Hepatocyte (in vitro differentiated cells): ENCODE measurements at regions not wholly inside any gene's neighbourhood (a gene's known extent, or its start where the extent isn't known, plus 50 kb on each side); places are given as distances from the start of the nearest gene placed in this dataset.

Source experiments
- DNase-seq: peaks from one replicate; pipeline ENCODE4 v3.0.0-alpha.2; 2016; ENCODE audit warnings: low spot score
- H2AFZ ChIP-seq: fragments of 200-600 bp; sonication (generic); 2 replicates; pipeline ENCODE4 v1.6.0; 2016; ENCODE audit warnings: antibody characterized with exemption, mild to moderate bottlenecking
- H3K27ac ChIP-seq: fragments of 200-600 bp; sonication (generic); 2 replicates; pipeline ENCODE4 v1.5.1; 2016; ENCODE audit warnings: mild to moderate bottlenecking
- H3K27me3 ChIP-seq: fragments of 200-600 bp; sonication (generic); 2 replicates; pipeline ENCODE4 v1.6.1; 2016
- H3K36me3 ChIP-seq: fragments of 200-600 bp; sonication (generic); replicated peaks from 2 replicates; pipeline ENCODE4 v1.5.1; 2016; ENCODE audit warnings: low read depth; ENCODE audit not compliant: insufficient read depth
- H3K4me1 ChIP-seq: fragments of 200-600 bp; sonication (generic); 2 replicates; pipeline ENCODE4 v1.5.1; 2016; ENCODE audit warnings: mild to moderate bottlenecking, moderate library complexity; ENCODE audit not compliant: insufficient read depth
- H3K4me2 ChIP-seq: fragments of 200-600 bp; sonication (generic); 2 replicates; pipeline ENCODE4 v1.6.0; 2016
- H3K4me3 ChIP-seq: fragments of 200-600 bp; sonication (generic); 2 replicates; pipeline ENCODE4 v1.5.1; 2016; ENCODE audit warnings: mild to moderate bottlenecking
- H3K79me2 ChIP-seq: fragments of 200-600 bp; sonication (generic); 2 replicates; pipeline ENCODE4 v1.6.0; 2017; ENCODE audit warnings: mild to moderate bottlenecking
- H3K9me2 ChIP-seq: fragments of 200-600 bp; sonication (generic); replicated peaks from 2 replicates; pipeline ENCODE4 v1.6.0; 2017; ENCODE audit warnings: mild to moderate bottlenecking; ENCODE audit not compliant: insufficient read depth
- H3K9me3 ChIP-seq: fragments of 200-600 bp; sonication (generic); 2 replicates; pipeline ENCODE4 v1.5.1; 2016; ENCODE audit warnings: low read depth, mild to moderate bottlenecking
- H4K20me1 ChIP-seq: fragments of 200-600 bp; sonication (generic); 2 replicates; pipeline ENCODE4 v1.6.0; 2016; ENCODE audit warnings: mild to moderate bottlenecking; ENCODE audit not compliant: insufficient read depth, poor library complexity, severe bottlenecking
- CTCF ChIP-seq: fragments of 200-600 bp; sonication (generic); IDR thresholded peaks from 2 replicates; pipeline ENCODE4 v1.5.1; 2016; ENCODE audit warnings: antibody characterized with exemption, mild to moderate bottlenecking; ENCODE audit not compliant: poor library complexity
- EZH2 ChIP-seq: fragments of 200-600 bp; sonication (generic); IDR thresholded peaks from 2 replicates; pipeline ENCODE4 v1.6.1; 2016; ENCODE audit warnings: antibody characterized with exemption, mild to moderate bottlenecking, borderline replicate concordance
- EZH2phosphoT487 ChIP-seq: fragments of 200-600 bp; sonication (generic); IDR thresholded peaks from one replicate; pipeline ENCODE4 v1.6.1; 2018; ENCODE audit warnings: antibody characterized with exemption, mild to moderate bottlenecking, low read depth, moderate library complexity; ENCODE audit not compliant: unreplicated experiment, severe bottlenecking
- WGBS: methylation state at CpG from one replicate; pipeline ENCODE4 v1.1.6; 2016; ENCODE audit warnings: low lambda C conversion rate; ENCODE audit errors: missing lambda C conversion rate; 5-methylcytosine and 5-hydroxymethylcytosine counted together

- Histone ChIP-seq H3K4me3 (no peak overlapping the region), H3K36me3 (no peaks in the 10 kb centered on the region), H3K79me2 (no peaks in the 10 kb centered on the region), H3K4me1 (peaks cover 3% of the 10 kb centered on the region), H4K20me1 (no peaks in the 10 kb centered on the region), H3K9me3 (no peaks in the 10 kb centered on the region), H3K4me2 (peak overlapping the region; percentile 26), H3K27ac (peak overlapping the region; percentile 60), H3K9me2 (no peaks in the 10 kb centered on the region), H3K27me3 (no peaks in the 10 kb centered on the region), H2AFZ (no peak overlapping the region)
- TF ChIP-seq EZH2phosphoT487 (no peak), CTCF (no peak), EZH2 (no peak)
- WGBS, result 68% methylated on average over 2 of the region's 2 CpGs
- DNase-seq, result no peak
Observed at GRCh38 chr21:16073586-16073985, 343.8 kb downstream of the USP25 start.

- no peak overlapping the region for H3K4me3 ChIP-seq
- no peaks in the 10 kb centered on the region for H3K9me2 ChIP-seq
- no peak overlapping the region for H3K4me2 ChIP-seq
- no peak for DNase-seq
- H3K36me3 ChIP-seq, result no peaks in the 10 kb centered on the region
- H3K9me3 ChIP-seq, result no peaks in the 10 kb centered on the region
- H3K4me1 ChIP-seq, result peaks cover 3% of the 10 kb centered on the region
- H3K27ac ChIP-seq, result no peak overlapping the region
- H3K27me3 ChIP-seq, result no peaks in the 10 kb centered on the region
- TF ChIP-seq CTCF (no peak), EZH2 (no peak), EZH2phosphoT487 (no peak)
- H2AFZ ChIP-seq, result no peak overlapping the region
- 88% methylated on average over 3 of the region's 3 CpGs for WGBS
- H3K79me2 ChIP-seq, result no peaks in the 10 kb centered on the region
- H4K20me1 ChIP-seq, result no peaks in the 10 kb centered on the region
Observed at GRCh38 chr21:16074950-16075489, 345.2 kb downstream of the USP25 start.

- H3K79me2 ChIP-seq, result no peaks in the 10 kb centered on the region
- peaks cover 6% of the 10 kb centered on the region for H3K4me1 ChIP-seq
- no peaks in the 10 kb centered on the region for H4K20me1 ChIP-seq
- no peaks in the 10 kb centered on the region for H3K9me3 ChIP-seq
- no peak overlapping the region for H3K4me2 ChIP-seq
- no peak overlapping the region for H3K27ac ChIP-seq
- H3K36me3 ChIP-seq, result no peaks in the 10 kb centered on the region
- TF ChIP-seq CTCF (no peak), EZH2phosphoT487 (no peak), EZH2 (no peak)
- 83% methylated on average over 5 of the region's 5 CpGs for WGBS
- no peaks in the 10 kb centered on the region for H3K9me2 ChIP-seq
- DNase-seq, result no peak
- no peak overlapping the region for H3K4me3 ChIP-seq
- no peak overlapping the region for H2AFZ ChIP-seq
- H3K27me3 ChIP-seq, result no peaks in the 10 kb centered on the region
Observed at GRCh38 chr21:16075649-16076282, 346.0 kb downstream of the USP25 start.
